DMS 273 treated with DMSO at 0.1 percent for 48 hours (cell line): ENCODE measurements at regions not wholly inside any gene's neighbourhood (a gene's known extent, or its start where the extent isn't known, plus 50 kb on each side); places are given as distances from the start of the nearest gene placed in this dataset.

Experiments used
- DNase-seq: peaks from one replicate; lab custom pipeline; 2025; lab: John Stamatoyannopoulos, UW

DNA sequence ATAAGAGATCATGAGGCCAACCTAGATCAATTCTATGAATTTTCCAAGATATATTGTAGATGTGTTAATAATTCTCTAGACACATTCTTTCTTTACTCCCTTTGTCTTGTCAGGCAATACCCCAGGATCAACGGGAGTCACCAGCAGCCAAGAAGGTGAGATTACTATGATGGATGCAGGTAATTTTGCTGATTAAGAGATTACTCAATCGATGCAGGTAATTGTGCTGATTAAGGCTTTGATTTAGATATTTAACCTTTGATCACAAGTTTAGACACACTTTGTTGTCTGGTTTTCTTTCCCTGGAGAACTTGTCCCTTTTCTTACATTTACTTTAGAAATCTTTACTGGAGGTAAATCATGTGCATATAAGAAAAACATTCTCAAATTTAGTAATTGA lies 134.3 kb upstream of the CNTN1 start:
- no peak for DNase-seq

- no peak for DNase-seq
Observed at GRCh38 chr12:40559865-40560264, 132.4 kb upstream of the CNTN1 start.

DNA sequence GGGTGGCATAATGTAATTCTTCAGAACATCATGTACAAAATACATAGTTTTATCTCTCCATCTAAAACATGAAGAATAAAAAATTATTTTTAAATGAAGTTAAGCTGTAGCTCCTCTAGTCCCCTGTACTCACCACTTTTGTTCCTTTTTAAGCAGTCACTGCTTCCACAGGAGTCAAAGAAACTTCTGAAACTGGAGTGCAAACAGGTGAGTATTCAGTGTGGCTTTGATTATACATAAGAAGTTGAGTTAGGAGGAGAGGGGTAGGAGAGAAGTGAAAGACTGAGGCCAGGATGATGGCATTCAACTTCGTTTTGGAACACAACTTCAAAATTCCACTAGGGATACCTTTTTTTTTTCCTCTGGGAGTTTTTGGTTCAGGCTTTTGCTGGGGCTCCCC lies 131.4 kb upstream of the CNTN1 start:
- no peak for DNase-seq

DNA sequence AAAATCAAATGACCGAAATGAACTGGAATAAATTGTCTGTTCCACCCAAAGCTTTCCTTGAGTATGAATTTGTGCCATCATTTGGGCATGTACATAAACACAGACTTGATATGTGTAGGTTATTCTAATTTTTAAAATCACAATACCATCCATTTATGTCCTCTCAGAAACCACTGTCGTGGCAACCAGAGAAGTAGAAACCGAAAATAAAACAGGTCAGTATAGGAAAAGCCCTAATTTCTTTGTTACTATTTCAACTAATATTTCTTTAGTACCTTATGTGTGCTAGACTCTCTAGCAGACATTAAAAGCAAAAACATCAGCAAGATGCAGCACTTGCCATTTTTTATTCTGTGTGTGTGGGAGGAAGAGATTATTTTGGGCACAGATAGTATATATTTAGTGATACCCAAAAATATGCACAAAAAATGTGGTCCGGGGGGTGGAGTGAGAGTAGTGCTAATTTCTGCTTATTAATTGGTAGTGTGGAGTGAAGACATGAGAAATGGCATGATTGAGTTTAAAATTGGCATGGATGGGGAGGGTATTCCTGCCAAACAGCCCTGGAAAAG lies 130.8 kb upstream of the CNTN1 start:
- no peak for DNase-seq

DNA sequence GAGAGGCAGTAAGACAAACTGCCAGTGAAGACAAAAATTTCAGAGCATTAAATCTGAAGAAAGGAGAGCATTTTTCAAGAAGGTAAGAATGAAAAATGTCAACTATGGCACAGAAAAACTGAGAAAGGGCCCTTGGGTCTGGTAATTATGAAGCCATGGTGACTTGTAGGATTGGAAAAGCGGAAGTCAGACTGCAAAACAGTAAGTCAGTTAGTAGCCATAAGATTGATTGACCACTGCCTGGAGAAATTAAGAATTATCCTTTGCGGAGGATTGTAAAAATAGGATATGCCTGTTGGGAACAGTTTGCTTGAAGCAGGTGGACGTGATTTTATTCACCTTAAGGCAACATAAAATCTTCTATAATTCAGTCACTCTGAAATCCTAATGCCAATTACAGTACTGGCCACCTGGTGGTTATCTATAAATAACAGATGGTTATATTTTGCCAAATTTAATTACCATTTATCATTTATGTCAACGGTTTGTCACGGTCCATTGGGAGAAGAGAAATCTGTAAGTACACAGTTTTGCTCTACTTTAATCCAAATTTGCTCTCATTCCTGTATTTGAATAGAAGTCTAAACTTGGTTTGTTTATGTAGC lies 127.1 kb upstream of the CNTN1 start:
- DNase-seq, result peak; percentile 83

DNA sequence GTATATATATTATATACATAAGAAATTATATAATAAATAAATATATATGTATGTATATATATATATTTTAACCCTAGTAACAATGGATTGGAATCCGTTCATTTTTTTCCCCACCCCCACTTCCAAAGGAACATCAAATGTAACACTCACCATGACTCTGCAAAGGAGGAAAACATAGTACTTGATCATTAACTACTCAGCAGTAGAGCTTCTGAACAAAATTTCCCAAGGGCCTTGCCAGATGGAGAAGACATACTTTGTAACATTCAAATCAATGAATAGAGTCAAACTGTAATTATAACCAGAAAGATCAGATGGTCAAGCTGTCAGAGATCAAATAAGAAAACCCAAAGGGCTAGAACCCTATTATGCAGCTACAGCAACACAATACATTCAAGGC lies 126.0 kb upstream of the CNTN1 start:
- peak; percentile 62 for DNase-seq

- no peak for DNase-seq
Observed at GRCh38 chr12:40569626-40570179, 122.5 kb upstream of the CNTN1 start.

- DNase-seq, result no peak
Observed at GRCh38 chr12:40573024-40573423, 119.2 kb upstream of the CNTN1 start.

GRCh38 chr12:40575987-40576386 lies 116.3 kb upstream of the CNTN1 start:
- DNase-seq, result no peak

- no peak for DNase-seq
Observed at GRCh38 chr12:40577834-40578233, 114.4 kb upstream of the CNTN1 start.

- no peak for DNase-seq
Observed at GRCh38 chr12:40579687-40580086, 112.6 kb upstream of the CNTN1 start.

- DNase-seq, result no peak
Observed at GRCh38 chr12:40580346-40580745, 111.9 kb upstream of the CNTN1 start.

DNA sequence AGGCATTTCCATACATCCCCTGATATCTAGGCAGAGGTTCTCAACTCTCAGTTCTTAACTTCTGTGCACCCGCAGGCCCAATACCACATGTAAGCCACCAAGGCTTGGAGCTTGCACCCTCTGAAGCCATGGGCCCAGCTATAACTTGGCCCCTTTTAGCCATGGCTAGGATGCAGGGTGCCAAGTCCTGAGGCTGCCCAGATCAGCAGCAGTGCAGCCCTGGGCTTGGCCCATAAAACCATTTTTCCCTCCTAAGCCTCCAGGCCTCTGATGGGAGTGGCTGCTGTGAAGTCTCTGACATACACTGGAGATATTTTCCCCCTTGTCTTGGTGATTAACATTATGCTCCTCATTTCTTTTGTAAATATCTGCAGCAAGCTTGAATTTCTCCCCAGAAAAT lies 110.3 kb upstream of the CNTN1 start:
- DNase-seq, result no peak

- no peak for DNase-seq
Observed at GRCh38 chr12:40583743-40584142, 108.5 kb upstream of the CNTN1 start.

DNA sequence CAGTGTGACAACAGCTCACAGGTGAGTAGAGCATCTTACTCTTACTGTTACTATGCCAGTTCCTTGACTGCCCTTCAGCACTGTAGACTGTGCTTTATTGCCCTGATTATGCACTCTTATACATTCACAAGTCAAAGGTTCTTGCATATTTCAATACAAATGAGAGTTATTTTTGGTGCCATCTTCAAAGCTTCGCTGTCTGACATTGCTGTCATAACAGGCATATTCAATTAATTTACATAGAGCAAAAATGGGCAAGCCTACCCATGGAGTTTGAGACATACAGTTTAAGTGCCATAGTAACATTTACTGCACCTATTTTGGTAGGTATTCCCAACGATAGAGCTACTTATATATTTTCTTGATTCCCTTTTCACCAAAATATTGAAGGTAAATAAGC lies 107.5 kb upstream of the CNTN1 start:
- no peak for DNase-seq

DNA sequence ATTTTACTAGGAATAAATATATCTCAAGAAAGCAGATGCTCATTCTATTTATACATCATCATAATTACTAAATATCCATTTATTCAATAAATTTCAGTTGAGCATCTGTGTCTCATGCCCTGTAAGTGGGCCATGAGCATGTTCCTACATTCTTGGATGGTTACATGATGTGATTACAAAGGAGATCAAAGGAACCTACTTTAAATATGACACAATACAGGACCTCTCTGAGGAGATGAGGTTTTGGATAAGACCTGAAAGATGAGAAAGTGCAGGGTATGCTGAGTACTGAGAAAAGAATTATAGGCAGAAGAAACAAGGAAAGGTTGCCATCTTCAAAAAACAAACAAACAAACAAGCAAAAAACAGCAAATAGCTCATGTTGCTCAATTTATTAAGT lies 105.4 kb upstream of the CNTN1 start:
- DNase-seq, result no peak

- no peak for DNase-seq
Observed at GRCh38 chr12:40587421-40587820, 104.8 kb upstream of the CNTN1 start.

GRCh38 chr12:40587970-40588369 lies 104.3 kb upstream of the CNTN1 start:
- DNase-seq, result no peak

- DNase-seq, result no peak
Observed at GRCh38 chr12:40597133-40597532, 95.1 kb upstream of the CNTN1 start.

- DNase-seq, result no peak
Observed at GRCh38 chr12:40598073-40598472, 94.2 kb upstream of the CNTN1 start.

- no peak for DNase-seq
Observed at GRCh38 chr12:40602562-40602961, 89.7 kb upstream of the CNTN1 start.

- DNase-seq, result no peak
Observed at GRCh38 chr12:40614923-40615322, 77.3 kb upstream of the CNTN1 start.

- DNase-seq, result no peak
Observed at GRCh38 chr12:40615590-40615989, 76.6 kb upstream of the CNTN1 start.

- DNase-seq, result no peak
Observed at GRCh38 chr12:40616383-40616915, 75.8 kb upstream of the CNTN1 start.
